ENCODE measurements at regions not wholly inside any gene's neighbourhood (a gene's known extent, or its start where the extent isn't known, plus 50 kb on each side); places are given as distances from the start of the nearest gene placed in this dataset.

DNA sequence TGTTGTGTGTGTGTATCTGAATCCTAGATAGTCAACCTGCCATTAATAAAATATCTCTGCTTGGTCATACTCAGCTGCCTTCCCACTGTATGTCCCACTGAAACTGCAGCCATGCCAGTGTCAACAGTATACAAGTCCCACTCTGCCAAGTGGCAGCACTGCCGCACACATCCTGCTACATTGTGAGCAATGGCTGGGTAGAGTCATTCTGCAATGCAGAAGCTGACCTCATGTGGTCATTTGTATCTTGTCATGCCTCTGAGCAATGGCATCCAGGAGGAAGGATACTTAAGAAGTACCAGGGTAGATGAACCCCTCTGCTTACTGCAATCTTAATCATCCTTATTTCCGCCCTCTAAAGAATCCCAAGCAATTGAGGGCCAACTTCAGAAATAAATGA, 302.2 kb upstream of the DDX18 start:
- no peak for FAIRE-seq
- intact Hi-C loops (cut with DNase I) = no loop called here
- Histone ChIP-seq H3K27ac (ENCODE audit: low read depth in 2 of 2, low read length in 2 of 2) (no peak overlapping the region), H3K36me3 (ENCODE audit: control insufficient read depth in 2 of 3, insufficient read depth in 3 of 3, low read length in 3 of 3) (no peaks in the 10 kb centered on the region), H3K4me3 (ENCODE audit: low read length in 3 of 3) (no peak overlapping the region), H3K27me3 (ENCODE audit: control insufficient read depth, insufficient read depth, low read length) (no peaks in the 10 kb centered on the region), H3K9me3 (ENCODE audit: control insufficient read depth in 2 of 3, insufficient read depth in 1 of 3, low read length in 3 of 3) (no peaks in the 10 kb centered on the region), H3K9ac (ENCODE audit: low read length in 3 of 3) (no peak overlapping the region), H3K4me1 (ENCODE audit: control insufficient read depth in 2 of 3, insufficient read depth in 2 of 3, low read depth in 1 of 3, low read length in 3 of 3) (no peaks in the 10 kb centered on the region)
- no peak for DNase-seq
- TF ChIP-seq, protein P1, sequence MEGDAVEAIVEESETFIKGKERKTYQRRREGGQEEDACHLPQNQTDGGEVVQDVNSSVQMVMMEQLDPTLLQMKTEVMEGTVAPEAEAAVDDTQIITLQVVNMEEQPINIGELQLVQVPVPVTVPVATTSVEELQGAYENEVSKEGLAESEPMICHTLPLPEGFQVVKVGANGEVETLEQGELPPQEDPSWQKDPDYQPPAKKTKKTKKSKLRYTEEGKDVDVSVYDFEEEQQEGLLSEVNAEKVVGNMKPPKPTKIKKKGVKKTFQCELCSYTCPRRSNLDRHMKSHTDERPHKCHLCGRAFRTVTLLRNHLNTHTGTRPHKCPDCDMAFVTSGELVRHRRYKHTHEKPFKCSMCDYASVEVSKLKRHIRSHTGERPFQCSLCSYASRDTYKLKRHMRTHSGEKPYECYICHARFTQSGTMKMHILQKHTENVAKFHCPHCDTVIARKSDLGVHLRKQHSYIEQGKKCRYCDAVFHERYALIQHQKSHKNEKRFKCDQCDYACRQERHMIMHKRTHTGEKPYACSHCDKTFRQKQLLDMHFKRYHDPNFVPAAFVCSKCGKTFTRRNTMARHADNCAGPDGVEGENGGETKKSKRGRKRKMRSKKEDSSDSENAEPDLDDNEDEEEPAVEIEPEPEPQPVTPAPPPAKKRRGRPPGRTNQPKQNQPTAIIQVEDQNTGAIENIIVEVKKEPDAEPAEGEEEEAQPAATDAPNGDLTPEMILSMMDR (IDR thresholded peaks at IDR 0.05; ENCODE audit: borderline replicate concordance, extremely low read depth, insufficient read depth) = no peak

DNA sequence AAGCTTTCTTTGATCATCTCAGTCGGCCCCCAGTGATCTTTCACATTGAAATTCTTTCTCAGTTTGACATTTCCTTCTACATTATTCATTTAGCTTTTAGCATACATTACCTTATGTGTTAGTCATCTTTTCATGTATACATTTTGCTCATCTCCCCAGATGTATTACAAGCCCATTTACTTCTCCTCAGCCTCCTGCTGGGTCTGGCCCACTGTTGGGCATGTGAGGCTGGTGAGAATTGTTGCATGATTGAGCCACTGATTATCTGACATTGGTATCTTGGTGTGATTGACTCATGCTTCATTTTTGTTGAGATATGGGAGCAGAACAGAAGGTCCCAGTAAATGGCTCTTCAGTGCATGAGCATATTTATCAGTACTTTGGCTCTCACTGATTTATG, 300.1 kb upstream of the DDX18 start:
- Histone ChIP-seq H3K9ac (ENCODE audit: low read length in 3 of 3) (no peak overlapping the region), H3K9me3 (ENCODE audit: control insufficient read depth in 2 of 3, insufficient read depth in 1 of 3, low read length in 3 of 3) (no peaks in the 10 kb centered on the region), H3K4me1 (ENCODE audit: control insufficient read depth in 2 of 3, insufficient read depth in 2 of 3, low read depth in 1 of 3, low read length in 3 of 3) (no peaks in the 10 kb centered on the region), H3K36me3 (ENCODE audit: control insufficient read depth in 2 of 3, insufficient read depth in 3 of 3, low read length in 3 of 3) (no peaks in the 10 kb centered on the region), H3K27me3 (ENCODE audit: control insufficient read depth, insufficient read depth, low read length) (no peaks in the 10 kb centered on the region), H3K4me3 (ENCODE audit: low read length in 3 of 3) (no peak overlapping the region), H3K27ac (ENCODE audit: low read depth in 2 of 2, low read length in 2 of 2) (no peak overlapping the region)
- FAIRE-seq = no peak
- no peak for DNase-seq
- TF ChIP-seq, protein P1 (IDR thresholded peaks at IDR 0.05; ENCODE audit: borderline replicate concordance, extremely low read depth, insufficient read depth) = no peak
- intact Hi-C loops (cut with DNase I) = no loop called here

DNA sequence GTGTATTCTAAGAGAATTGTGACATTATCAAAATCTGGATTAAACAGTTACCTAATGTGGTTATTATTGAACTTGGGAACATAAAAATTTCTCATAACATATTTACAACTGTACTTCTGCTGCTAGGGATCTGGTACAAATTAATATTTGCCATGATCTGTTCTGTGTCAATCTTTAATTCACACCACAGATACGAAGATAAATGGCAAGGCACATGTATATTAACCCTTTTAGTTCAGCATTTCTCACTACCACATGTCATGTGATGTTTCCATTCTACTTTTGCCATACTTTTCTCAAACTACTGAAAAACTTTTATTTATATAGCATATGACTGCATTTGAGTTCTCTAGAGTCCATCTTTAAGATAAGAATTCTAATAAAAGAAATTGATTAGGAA, 295.3 kb upstream of the DDX18 start:
- Histone ChIP-seq H3K9ac (ENCODE audit: low read length in 3 of 3) (no peak overlapping the region), H3K27ac (ENCODE audit: low read depth in 2 of 2, low read length in 2 of 2) (no peak overlapping the region), H3K9me3 (ENCODE audit: control insufficient read depth in 2 of 3, insufficient read depth in 1 of 3, low read length in 3 of 3) (no peaks in the 10 kb centered on the region), H3K4me1 (ENCODE audit: control insufficient read depth in 2 of 3, insufficient read depth in 2 of 3, low read depth in 1 of 3, low read length in 3 of 3) (no peaks in the 10 kb centered on the region), H3K36me3 (ENCODE audit: control insufficient read depth in 2 of 3, insufficient read depth in 3 of 3, low read length in 3 of 3) (no peaks in the 10 kb centered on the region), H3K27me3 (ENCODE audit: control insufficient read depth, insufficient read depth, low read length) (no peaks in the 10 kb centered on the region), H3K4me3 (ENCODE audit: low read length in 3 of 3) (no peak overlapping the region)
- no peak for FAIRE-seq
- TF ChIP-seq, protein P1 (IDR thresholded peaks at IDR 0.05; ENCODE audit: borderline replicate concordance, extremely low read depth, insufficient read depth) = no peak
- DNase-seq = no peak
- intact Hi-C loops (cut with DNase I) = no loop called here

DNA sequence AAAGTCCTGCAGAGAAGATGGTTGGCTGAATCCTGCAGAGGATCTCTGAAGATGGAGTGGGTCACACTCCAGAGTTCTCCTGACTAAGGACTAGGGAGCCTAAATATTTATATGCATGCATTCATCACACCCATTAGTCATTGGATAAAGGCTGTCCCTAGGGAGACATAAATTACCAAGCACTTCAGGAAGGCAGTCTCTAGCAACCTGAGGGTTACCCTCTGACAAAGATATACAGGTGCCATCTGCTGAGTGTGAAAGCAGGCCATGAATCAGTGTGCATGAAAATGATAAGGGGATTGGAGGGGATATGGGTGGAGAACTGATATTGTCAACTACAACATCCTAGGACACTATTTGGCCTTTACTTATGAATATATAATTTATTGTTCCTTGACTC, 294.8 kb upstream of the DDX18 start:
- no peak overlapping the region for H3K4me3 ChIP-seq (ENCODE audit: low read length in 3 of 3)
- H3K27ac ChIP-seq (ENCODE audit: low read depth in 2 of 2, low read length in 2 of 2) = no peak overlapping the region
- intact Hi-C loops (cut with DNase I) = no loop called here
- no peaks in the 10 kb centered on the region for H3K36me3 ChIP-seq (ENCODE audit: control insufficient read depth in 2 of 3, insufficient read depth in 3 of 3, low read length in 3 of 3)
- H3K9ac ChIP-seq (ENCODE audit: low read length in 3 of 3) = no peak overlapping the region
- FAIRE-seq (no peak), DNase-seq (no peak)
- H3K9me3 ChIP-seq (ENCODE audit: control insufficient read depth in 2 of 3, insufficient read depth in 1 of 3, low read length in 3 of 3) = no peaks in the 10 kb centered on the region
- no peaks in the 10 kb centered on the region for H3K27me3 ChIP-seq (ENCODE audit: control insufficient read depth, insufficient read depth, low read length)
- no peaks in the 10 kb centered on the region for H3K4me1 ChIP-seq (ENCODE audit: control insufficient read depth in 2 of 3, insufficient read depth in 2 of 3, low read depth in 1 of 3, low read length in 3 of 3)
- TF ChIP-seq, protein P1 (IDR thresholded peaks at IDR 0.05; ENCODE audit: borderline replicate concordance, extremely low read depth, insufficient read depth) = no peak

All from kidney (tissue), 13 donors.